ENCODE measurements at regions not wholly inside any gene's neighbourhood (a gene's known extent, or its start where the extent isn't known, plus 50 kb on each side); places are given as distances from the start of the nearest gene placed in this dataset.

DNA sequence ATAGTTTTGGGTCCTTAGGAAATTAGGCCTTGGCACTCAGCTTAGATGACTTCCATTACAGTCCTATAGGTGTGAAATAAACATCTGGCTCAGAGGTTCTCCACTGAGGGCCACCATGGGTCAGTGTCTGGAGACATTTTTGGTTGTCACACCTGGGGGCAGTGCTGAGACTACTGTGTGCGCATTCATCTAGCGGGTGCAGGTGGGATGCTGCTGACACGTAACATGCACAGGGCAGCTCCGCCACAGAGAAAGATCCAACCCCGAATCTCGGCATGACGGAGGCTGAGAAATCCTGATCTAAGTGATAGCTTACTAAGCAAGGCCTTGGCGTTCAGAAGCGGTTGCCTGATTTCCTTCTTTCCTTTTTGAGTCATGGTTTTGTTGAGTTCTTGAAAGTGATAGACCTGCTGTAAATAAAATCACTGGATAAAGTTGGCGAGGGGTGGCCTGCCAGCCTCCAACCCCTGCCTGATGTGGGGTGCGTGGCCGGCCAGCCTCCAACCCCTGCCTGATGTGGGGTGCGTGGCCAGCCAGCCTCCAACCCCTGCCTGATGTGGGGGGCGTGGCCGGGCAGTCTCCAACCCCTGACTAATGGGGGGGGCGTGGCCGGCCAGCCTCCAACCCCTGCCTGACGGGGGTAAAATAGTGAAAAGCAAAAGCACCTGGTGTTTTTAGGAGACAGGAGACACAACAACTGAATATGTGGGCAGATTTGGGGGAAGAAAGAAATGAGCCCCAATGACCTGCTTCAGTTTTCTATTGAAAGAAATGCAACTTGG is 158.1 kb downstream of the CDH26 start:
- TF ChIP-seq POLR2A (IDR thresholded peaks at IDR 0.05) (no peak), EP300 (IDR thresholded peaks at IDR 0.05) (no peak)
- TF ChIP-seq, protein P1, sequence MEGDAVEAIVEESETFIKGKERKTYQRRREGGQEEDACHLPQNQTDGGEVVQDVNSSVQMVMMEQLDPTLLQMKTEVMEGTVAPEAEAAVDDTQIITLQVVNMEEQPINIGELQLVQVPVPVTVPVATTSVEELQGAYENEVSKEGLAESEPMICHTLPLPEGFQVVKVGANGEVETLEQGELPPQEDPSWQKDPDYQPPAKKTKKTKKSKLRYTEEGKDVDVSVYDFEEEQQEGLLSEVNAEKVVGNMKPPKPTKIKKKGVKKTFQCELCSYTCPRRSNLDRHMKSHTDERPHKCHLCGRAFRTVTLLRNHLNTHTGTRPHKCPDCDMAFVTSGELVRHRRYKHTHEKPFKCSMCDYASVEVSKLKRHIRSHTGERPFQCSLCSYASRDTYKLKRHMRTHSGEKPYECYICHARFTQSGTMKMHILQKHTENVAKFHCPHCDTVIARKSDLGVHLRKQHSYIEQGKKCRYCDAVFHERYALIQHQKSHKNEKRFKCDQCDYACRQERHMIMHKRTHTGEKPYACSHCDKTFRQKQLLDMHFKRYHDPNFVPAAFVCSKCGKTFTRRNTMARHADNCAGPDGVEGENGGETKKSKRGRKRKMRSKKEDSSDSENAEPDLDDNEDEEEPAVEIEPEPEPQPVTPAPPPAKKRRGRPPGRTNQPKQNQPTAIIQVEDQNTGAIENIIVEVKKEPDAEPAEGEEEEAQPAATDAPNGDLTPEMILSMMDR (IDR thresholded peaks at IDR 0.05) = no peak
- intact Hi-C loops (cut with DNase I) = no loop called here

DNA sequence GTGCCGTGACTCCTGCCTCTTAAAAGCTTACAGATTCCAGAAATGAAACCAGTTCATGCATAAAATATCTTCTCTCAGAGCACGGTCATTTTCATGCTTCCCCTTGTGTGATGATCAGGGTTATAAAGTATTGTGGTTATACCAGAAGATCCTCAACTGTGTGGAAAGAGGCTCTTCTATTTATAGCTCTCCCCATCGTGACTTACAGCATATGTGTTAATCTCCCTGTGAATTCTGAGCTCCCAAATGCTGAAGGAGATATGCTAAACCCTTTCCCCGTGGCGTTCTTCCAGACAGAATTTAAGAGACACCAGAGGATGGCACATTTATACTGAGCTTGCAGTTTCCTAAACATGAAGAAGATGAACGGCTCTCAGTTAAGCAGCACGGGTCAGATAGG is 158.8 kb downstream of the CDH26 start:
- intact Hi-C loops (cut with DNase I) = no loop called here
- Histone ChIP-seq H3K9me3 (no peaks in the 10 kb centered on the region), H3K4me3 (no peak overlapping the region), H3K27me3 (no peaks in the 10 kb centered on the region), H3K36me3 (no peaks in the 10 kb centered on the region), H3K27ac (no peak overlapping the region), H3K4me1 (ENCODE audit: insufficient read depth) (no peaks in the 10 kb centered on the region)
- no peak for DNase-seq
- 11 to 29% (median 15%) methylated on average over 7 of the region's 7 CpGs for WGBS, 3 donors
- no peak for TF ChIP-seq POLR2A (IDR thresholded peaks at IDR 0.05)
- TF ChIP-seq EP300 (IDR thresholded peaks at IDR 0.05) = no peak
- TF ChIP-seq, protein P1 (IDR thresholded peaks at IDR 0.05) = no peak

More for the DNA sequence above, 158.1 kb downstream of the CDH26 start:
- Histone ChIP-seq H3K36me3 (no peaks in the 10 kb centered on the region), H3K4me3 (no peak overlapping the region), H3K27ac (no peak overlapping the region), H3K4me1 (ENCODE audit: insufficient read depth) (no peaks in the 10 kb centered on the region), H3K9me3 (no peaks in the 10 kb centered on the region), H3K27me3 (no peaks in the 10 kb centered on the region)
- 81 to 86% (median 83%) methylated on average over 18 of the region's 18 CpGs for WGBS, 3 donors
- no peak for DNase-seq

DNA sequence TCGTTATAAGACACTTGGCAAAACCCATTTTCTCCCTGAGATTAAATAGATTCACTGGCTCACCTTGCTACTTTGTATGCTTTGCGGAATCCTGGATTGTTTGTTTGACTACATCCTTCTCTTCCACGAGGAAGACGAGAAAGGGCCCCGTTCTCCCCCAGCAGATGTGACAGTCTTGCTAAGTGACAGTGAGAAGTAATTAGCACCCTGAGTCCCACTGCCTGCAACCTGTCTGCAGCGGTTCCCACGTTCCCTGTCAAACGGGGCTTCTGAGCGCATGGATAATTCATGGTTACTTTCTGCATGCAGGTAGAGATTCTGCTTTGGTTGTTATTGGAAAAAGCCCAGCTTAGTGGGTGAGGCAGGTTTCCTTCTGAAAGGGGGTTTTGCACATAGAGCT is 163.7 kb downstream of the CDH26 start:
- Histone ChIP-seq H3K27ac (no peak overlapping the region), H3K27me3 (no peaks in the 10 kb centered on the region), H3K4me1 (ENCODE audit: insufficient read depth) (no peaks in the 10 kb centered on the region), H3K36me3 (no peaks in the 10 kb centered on the region), H3K9me3 (no peaks in the 10 kb centered on the region), H3K4me3 (no peak overlapping the region)
- intact Hi-C loops (cut with DNase I) = no loop called here
- WGBS, 3 donors = 66 to 74% (median 72%) methylated on average over 9 of the region's 9 CpGs
- DNase-seq = no peak
- TF ChIP-seq, protein P1 (IDR thresholded peaks at IDR 0.05) = no peak
- TF ChIP-seq EP300 (IDR thresholded peaks at IDR 0.05) = no peak
- no peak for TF ChIP-seq POLR2A (IDR thresholded peaks at IDR 0.05)

DNA sequence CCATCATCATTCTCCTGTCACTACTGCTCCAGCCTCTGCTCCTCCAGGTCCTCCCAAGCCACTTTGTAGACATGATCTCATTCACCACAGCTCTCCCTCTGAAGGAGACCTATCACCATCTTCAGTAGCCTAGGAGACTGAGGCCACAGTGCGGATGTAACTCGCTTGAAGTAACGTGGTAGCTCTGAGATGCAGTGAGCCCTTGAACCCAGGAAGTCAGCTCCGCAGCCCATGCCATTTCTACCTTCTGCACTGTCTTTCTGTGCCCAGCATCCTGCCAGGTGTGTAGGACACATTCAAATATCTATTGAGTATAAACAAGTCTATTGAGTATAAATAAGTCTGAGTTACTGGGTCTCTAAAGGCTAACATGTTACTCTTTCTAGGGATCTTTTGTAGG is 164.4 kb downstream of the CDH26 start:
- TF ChIP-seq, protein P1 (IDR thresholded peaks at IDR 0.05) = no peak
- TF ChIP-seq POLR2A (IDR thresholded peaks at IDR 0.05) (no peak), EP300 (IDR thresholded peaks at IDR 0.05) (no peak)
- intact Hi-C loops (cut with DNase I) = no loop called here
- no peak for DNase-seq
- Histone ChIP-seq H3K36me3 (no peaks in the 10 kb centered on the region), H3K27me3 (no peaks in the 10 kb centered on the region), H3K4me1 (ENCODE audit: insufficient read depth) (no peaks in the 10 kb centered on the region), H3K27ac (no peak overlapping the region), H3K4me3 (no peak overlapping the region), H3K9me3 (no peaks in the 10 kb centered on the region)
- 88 to 94% (median 93%) methylated on average over 4 of the region's 4 CpGs for WGBS, 3 donors
